ENCODE measurements at regions not wholly inside any gene's neighbourhood (a gene's known extent, or its start where the extent isn't known, plus 50 kb on each side); places are given as distances from the start of the nearest gene placed in this dataset.

DNA sequence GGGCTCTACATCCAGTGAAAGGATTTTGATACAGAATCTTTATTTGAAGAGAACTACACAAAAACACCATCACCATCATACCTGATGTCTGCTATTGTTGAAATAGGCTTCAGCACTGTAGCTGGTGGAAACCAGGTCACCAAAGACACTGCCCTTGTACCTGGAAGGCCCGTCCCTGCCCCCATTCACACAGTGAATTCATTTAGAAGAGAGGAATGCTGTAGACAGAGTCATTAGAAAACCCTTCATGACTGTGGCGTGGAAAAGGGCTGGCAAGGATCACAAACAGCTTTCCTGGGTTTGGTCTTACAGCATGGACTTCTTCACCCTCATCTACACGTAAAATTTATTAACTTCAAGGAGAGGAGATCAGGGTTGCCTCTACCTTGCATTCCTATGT is 202.0 kb upstream of the NRP1 start:
- Mint-ChIP-seq H3K27ac (ENCODE audit: unreplicated experiment) (no peak overlapping the region), H3K36me3 (ENCODE audit: unreplicated experiment) (no peaks in the 10 kb centered on the region), H3K4me1 (ENCODE audit: unreplicated experiment) (peaks cover 13% of the 10 kb centered on the region), H3K9me3 (ENCODE audit: unreplicated experiment) (no peaks in the 10 kb centered on the region), H3K27me3 (ENCODE audit: unreplicated experiment) (peaks cover 18% of the 10 kb centered on the region), H3K4me3 (ENCODE audit: unreplicated experiment) (no peak overlapping the region)
- DNase-seq (ENCODE audit: extremely low spot score, unreplicated experiment): no peak
- TF ChIP-seq, protein P1, sequence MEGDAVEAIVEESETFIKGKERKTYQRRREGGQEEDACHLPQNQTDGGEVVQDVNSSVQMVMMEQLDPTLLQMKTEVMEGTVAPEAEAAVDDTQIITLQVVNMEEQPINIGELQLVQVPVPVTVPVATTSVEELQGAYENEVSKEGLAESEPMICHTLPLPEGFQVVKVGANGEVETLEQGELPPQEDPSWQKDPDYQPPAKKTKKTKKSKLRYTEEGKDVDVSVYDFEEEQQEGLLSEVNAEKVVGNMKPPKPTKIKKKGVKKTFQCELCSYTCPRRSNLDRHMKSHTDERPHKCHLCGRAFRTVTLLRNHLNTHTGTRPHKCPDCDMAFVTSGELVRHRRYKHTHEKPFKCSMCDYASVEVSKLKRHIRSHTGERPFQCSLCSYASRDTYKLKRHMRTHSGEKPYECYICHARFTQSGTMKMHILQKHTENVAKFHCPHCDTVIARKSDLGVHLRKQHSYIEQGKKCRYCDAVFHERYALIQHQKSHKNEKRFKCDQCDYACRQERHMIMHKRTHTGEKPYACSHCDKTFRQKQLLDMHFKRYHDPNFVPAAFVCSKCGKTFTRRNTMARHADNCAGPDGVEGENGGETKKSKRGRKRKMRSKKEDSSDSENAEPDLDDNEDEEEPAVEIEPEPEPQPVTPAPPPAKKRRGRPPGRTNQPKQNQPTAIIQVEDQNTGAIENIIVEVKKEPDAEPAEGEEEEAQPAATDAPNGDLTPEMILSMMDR (IDR thresholded peaks at IDR 0.05): no peak

DNA sequence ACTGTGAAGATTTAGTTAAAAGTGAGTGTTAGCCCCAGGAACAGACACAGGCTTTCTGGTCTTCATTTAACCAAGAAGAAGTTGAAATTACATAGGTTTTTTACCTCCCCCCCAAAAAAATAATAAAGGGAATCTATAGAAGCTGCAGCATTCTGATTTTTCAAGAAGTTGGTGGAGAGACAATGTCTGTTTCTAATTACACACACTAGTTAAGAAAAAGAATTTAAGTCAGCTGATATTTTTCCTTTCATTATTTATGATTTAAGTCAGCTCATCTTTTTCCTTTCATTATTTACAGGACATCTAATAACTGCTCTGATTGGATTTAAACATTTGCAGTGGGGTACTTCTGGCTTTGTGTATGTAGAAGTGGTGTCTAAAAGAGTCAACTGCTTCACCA is 201.4 kb upstream of the NRP1 start:
- TF ChIP-seq, protein P1 (IDR thresholded peaks at IDR 0.05): no peak
- Mint-ChIP-seq H3K4me1 (ENCODE audit: unreplicated experiment) (peaks cover 13% of the 10 kb centered on the region), H3K36me3 (ENCODE audit: unreplicated experiment) (no peaks in the 10 kb centered on the region), H3K4me3 (ENCODE audit: unreplicated experiment) (no peak overlapping the region), H3K9me3 (ENCODE audit: unreplicated experiment) (no peaks in the 10 kb centered on the region), H3K27ac (ENCODE audit: unreplicated experiment) (no peak overlapping the region), H3K27me3 (ENCODE audit: unreplicated experiment) (peaks cover 23% of the 10 kb centered on the region)
- no peak for DNase-seq (ENCODE audit: extremely low spot score, unreplicated experiment)

DNA sequence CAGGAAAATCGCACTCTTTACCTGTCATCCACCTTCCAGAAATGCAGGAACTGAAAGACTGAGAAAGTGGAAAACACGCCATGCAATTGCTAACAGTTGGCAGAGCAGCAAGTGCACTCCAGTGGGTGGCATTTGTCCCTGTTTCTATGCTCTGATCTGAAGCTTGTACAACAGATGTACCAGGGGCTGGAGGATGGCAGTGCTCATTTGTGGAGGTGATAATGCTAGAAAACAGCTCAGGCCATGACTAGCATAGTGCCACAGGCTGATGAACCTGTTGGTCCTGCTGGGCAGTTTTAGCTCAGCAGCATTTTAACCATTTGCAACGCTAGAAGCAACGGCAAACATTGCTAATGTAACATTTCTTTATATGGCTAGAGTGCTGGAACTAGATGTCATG is 199.9 kb upstream of the NRP1 start:
- no peak for DNase-seq (ENCODE audit: extremely low spot score, unreplicated experiment)
- no peaks in the 10 kb centered on the region for H3K36me3 Mint-ChIP-seq (ENCODE audit: unreplicated experiment)
- H3K4me3 Mint-ChIP-seq (ENCODE audit: unreplicated experiment): no peak overlapping the region
- peaks cover 24% of the 10 kb centered on the region for H3K27me3 Mint-ChIP-seq (ENCODE audit: unreplicated experiment)
- TF ChIP-seq, protein P1 (IDR thresholded peaks at IDR 0.05): no peak
- peaks cover 9% of the 10 kb centered on the region for H3K9me3 Mint-ChIP-seq (ENCODE audit: unreplicated experiment)
- no peak overlapping the region for H3K27ac Mint-ChIP-seq (ENCODE audit: unreplicated experiment)
- peaks cover 13% of the 10 kb centered on the region for H3K4me1 Mint-ChIP-seq (ENCODE audit: unreplicated experiment)

DNA sequence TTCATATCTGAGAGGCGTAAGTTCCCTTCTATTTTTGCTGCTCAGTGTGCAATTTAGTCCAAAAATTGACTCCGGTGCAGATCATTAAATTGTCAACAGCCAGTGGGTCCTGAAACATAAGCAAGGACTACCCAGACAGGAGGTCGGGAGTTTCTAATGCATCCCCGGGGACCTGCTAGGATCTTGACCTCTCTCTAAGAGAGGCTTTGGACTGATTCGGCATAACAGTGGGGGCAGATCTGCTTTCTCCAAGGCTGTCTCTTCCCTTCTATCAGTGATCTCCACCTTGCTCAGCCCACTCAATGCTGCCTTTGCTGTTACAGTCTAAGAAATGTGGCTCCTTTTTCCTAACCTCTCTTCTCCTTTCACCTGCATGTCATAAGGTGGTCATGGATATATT is 199.1 kb upstream of the NRP1 start:
- DNase-seq (ENCODE audit: extremely low spot score, unreplicated experiment): no peak
- H3K36me3 Mint-ChIP-seq (ENCODE audit: unreplicated experiment): no peaks in the 10 kb centered on the region
- TF ChIP-seq, protein P1 (IDR thresholded peaks at IDR 0.05): no peak
- peaks cover 26% of the 10 kb centered on the region for H3K27me3 Mint-ChIP-seq (ENCODE audit: unreplicated experiment)
- peaks cover 13% of the 10 kb centered on the region for H3K4me1 Mint-ChIP-seq (ENCODE audit: unreplicated experiment)
- no peak overlapping the region for H3K4me3 Mint-ChIP-seq (ENCODE audit: unreplicated experiment)
- H3K9me3 Mint-ChIP-seq (ENCODE audit: unreplicated experiment): peaks cover 11% of the 10 kb centered on the region
- H3K27ac Mint-ChIP-seq (ENCODE audit: unreplicated experiment): no peak overlapping the region

DNA sequence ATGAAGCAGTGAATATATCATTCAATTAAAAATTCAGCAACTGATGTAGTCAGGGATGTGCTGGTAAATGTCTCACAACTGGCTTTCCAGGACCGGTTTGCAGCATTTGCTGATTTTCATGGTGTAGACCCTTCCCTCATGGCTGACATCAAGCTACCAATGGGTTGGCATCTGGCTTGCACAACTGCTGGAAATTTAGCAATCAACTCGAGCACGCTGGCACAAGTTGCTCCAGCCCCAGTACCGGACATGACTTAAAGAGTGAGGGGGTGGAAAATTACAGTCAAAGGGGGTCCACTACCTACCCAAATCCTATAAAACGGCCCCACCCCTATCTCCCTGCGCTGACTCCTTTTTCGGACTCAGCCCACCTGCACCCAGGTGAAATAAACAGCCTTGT is 198.4 kb upstream of the NRP1 start:
- no peaks in the 10 kb centered on the region for H3K36me3 Mint-ChIP-seq (ENCODE audit: unreplicated experiment)
- H3K4me3 Mint-ChIP-seq (ENCODE audit: unreplicated experiment): no peak overlapping the region
- no peak overlapping the region for H3K27ac Mint-ChIP-seq (ENCODE audit: unreplicated experiment)
- peaks cover 13% of the 10 kb centered on the region for H3K4me1 Mint-ChIP-seq (ENCODE audit: unreplicated experiment)
- TF ChIP-seq, protein P1 (IDR thresholded peaks at IDR 0.05): no peak
- DNase-seq (ENCODE audit: extremely low spot score, unreplicated experiment): no peak
- H3K27me3 Mint-ChIP-seq (ENCODE audit: unreplicated experiment): peaks cover 22% of the 10 kb centered on the region
- H3K9me3 Mint-ChIP-seq (ENCODE audit: unreplicated experiment): peaks cover 14% of the 10 kb centered on the region

All from osteocyte (in vitro differentiated cells).